NCI-H526 treated with DMSO at 0.1 percent for 48 hours (cell line): ENCODE measurements at regions not wholly inside any gene's neighbourhood (a gene's known extent, or its start where the extent isn't known, plus 50 kb on each side); places are given as distances from the start of the nearest gene placed in this dataset.

Experiments
- DNase-seq: peaks from one replicate; lab custom pipeline; 2025; lab: John Stamatoyannopoulos, UW

GRCh38 chr20:12276011-12276673 is 358.4 kb downstream of the BTBD3 start:
- no peak for DNase-seq

- no peak for DNase-seq
These were observed 369.9 kb downstream of the BTBD3 start for GRCh38 chr20:12287575-12287974.

- DNase-seq, result no peak
These were observed 371.8 kb downstream of the BTBD3 start for GRCh38 chr20:12289465-12289864.

GRCh38 chr20:12291386-12291785 is 373.7 kb downstream of the BTBD3 start:
- no peak for DNase-seq

- DNase-seq, result no peak
These were observed 376.2 kb downstream of the BTBD3 start for GRCh38 chr20:12293900-12294299.

- DNase-seq, result no peak
These were observed 377.0 kb downstream of the BTBD3 start for GRCh38 chr20:12294678-12295077.

- DNase-seq, result no peak
These were observed 387.7 kb downstream of the BTBD3 start for GRCh38 chr20:12305188-12305950.

GRCh38 chr20:12306107-12306506 is 388.4 kb downstream of the BTBD3 start:
- DNase-seq, result no peak

GRCh38 chr20:12311094-12311865 is 393.6 kb downstream of the BTBD3 start:
- DNase-seq, result no peak

GRCh38 chr20:12315652-12316051 is 398.0 kb downstream of the BTBD3 start:
- DNase-seq, result no peak

- no peak for DNase-seq
These were observed 399.1 kb downstream of the BTBD3 start for GRCh38 chr20:12316794-12317193.

GRCh38 chr20:12317433-12317832 is 399.7 kb downstream of the BTBD3 start:
- no peak for DNase-seq

- DNase-seq, result no peak
These were observed 400.4 kb downstream of the BTBD3 start for GRCh38 chr20:12318043-12318442.

- no peak for DNase-seq
These were observed 404.0 kb downstream of the BTBD3 start for GRCh38 chr20:12321736-12322135.

GRCh38 chr20:12327205-12327604 is 409.5 kb downstream of the BTBD3 start:
- no peak for DNase-seq

- DNase-seq, result no peak
These were observed 413.5 kb downstream of the BTBD3 start for GRCh38 chr20:12331236-12331635.

GRCh38 chr20:12337601-12338000 is 419.9 kb downstream of the BTBD3 start:
- no peak for DNase-seq

GRCh38 chr20:12345978-12346377 is 428.3 kb downstream of the BTBD3 start:
- no peak for DNase-seq

GRCh38 chr20:12353842-12354241 is 436.1 kb downstream of the BTBD3 start:
- no peak for DNase-seq

GRCh38 chr20:12354725-12355124 is 437.0 kb downstream of the BTBD3 start:
- DNase-seq, result no peak

GRCh38 chr20:12355185-12355584 is 437.5 kb downstream of the BTBD3 start:
- no peak for DNase-seq

- DNase-seq, result peak; percentile 20
These were observed 440.4 kb downstream of the BTBD3 start for GRCh38 chr20:12358006-12358654.
